A549 (cell line): ENCODE measurements at regions not wholly inside any gene's neighbourhood (a gene's known extent, or its start where the extent isn't known, plus 50 kb on each side); places are given as distances from the start of the nearest gene placed in this dataset.

Experiments used
- ATAC-seq, 2 experiments: fragments of 200-7000 bp in 1 of 2; fragments of >200 bp in 1 of 2; cut with Nextera tagmentation in 1 of 2; cut with Tn5 transposase in 1 of 2; 3 replicates each; pipeline versions ENCODE4 v1.8.0 to v1.9.1; 2018 to 2020; ENCODE audit warnings: mild to moderate bottlenecking in 1 of 2, moderate library complexity in 1 of 2
- CTCF ChIA-PET: fragments of 300-600 bp; sonication (Branson Sonifier 250); formaldehyde crosslinking; extraction: SDS; loops from one replicate; lab custom pipeline; 2021; ENCODE audit warnings: antibody characterized with exemption, inconsistent platforms; lab: Yijun Ruan, JAX
- POLR2A ChIA-PET: fragments of 350-600 bp; formaldehyde crosslinking; extraction: SDS; loops from one replicate; lab custom pipeline; 2021; ENCODE audit warnings: antibody characterized with exemption, inconsistent platforms; lab: Yijun Ruan, JAX
- DNase-seq, 2 experiments: peaks; one replicate each; pipeline versions ENCODE4 v3.0.0 to v3.0.0-alpha.2; 2011 to 2016; ENCODE audit warnings: low read depth in 1 of 2, low spot score in 1 of 2
- FAIRE-seq: peaks from 2 replicates; lab custom pipeline; 2011; peaks lifted over from hg19 to GRCh38; lab: Jason Lieb, UNC
- H3K27ac ChIP-seq, 2 experiments: fragments of >200 bp; sonication (Bioruptor Twin); formaldehyde crosslinking; 3 replicates each; pipeline ENCODE4 v1.5.1; 2016 to 2017
- H3K4me1 ChIP-seq: fragments of >200 bp; sonication (Bioruptor Twin); formaldehyde crosslinking; 3 replicates; pipeline ENCODE4 v1.6.1; 2016
- H3K4me2 ChIP-seq: fragments of >200 bp; sonication (Bioruptor Twin); formaldehyde crosslinking; 3 replicates; pipeline ENCODE4 v1.6.1; 2016
- H3K4me3 ChIP-seq: fragments of >200 bp; sonication (Bioruptor Twin); formaldehyde crosslinking; 3 replicates; pipeline ENCODE4 v1.5.1; 2016
- H3K9me3 ChIP-seq: fragments of >200 bp; sonication (Bioruptor Twin); formaldehyde crosslinking; 3 replicates; pipeline ENCODE4 v1.6.1; 2016
- BHLHE40 ChIP-seq: IDR thresholded peaks from 2 replicates; pipeline ENCODE4 v1.6.1; 2012; ENCODE audit warnings: low read depth, low read length, inconsistent platforms
- CBX8 ChIP-seq: fragments of 200-600 bp; sonication (generic); IDR thresholded peaks from 2 replicates; pipeline ENCODE4 v1.6.1; 2016
- EHF ChIP-seq: fragments of 250-450 bp; sonication (Bioruptor Pico); IDR thresholded peaks from 2 replicates; pipeline ENCODE4 v1.5.0; 2020; ENCODE audit warnings: mild to moderate bottlenecking
- EHMT2 ChIP-seq: fragments of 200-600 bp; sonication (generic); IDR thresholded peaks from 2 replicates; pipeline ENCODE4 v1.6.1; 2016; ENCODE audit warnings: antibody characterized with exemption, low read depth, mild to moderate bottlenecking, moderate library complexity
- ESRRA ChIP-seq: fragments of 150-350 bp; IDR thresholded peaks from 2 replicates; pipeline ENCODE4 v1.6.1; 2014; ENCODE audit warnings: mild to moderate bottlenecking, low read length, borderline replicate concordance
- FOSL2 ChIP-seq, 2 experiments: fragments of 450-650 bp in 1 of 2; fragments of >200 bp in 1 of 2; sonication (Bioruptor Twin) in 1 of 2; formaldehyde crosslinking; IDR thresholded peaks; 2 replicates each; pipeline versions ENCODE4 v1.5.0 to v1.6.1; 2016 to 2020; ENCODE audit warnings: mild to moderate bottlenecking in 1 of 2, moderate library complexity in 1 of 2
- HEYL ChIP-seq: fragments of 250-450 bp; sonication (Bioruptor Pico); IDR thresholded peaks from 2 replicates; pipeline ENCODE4 v1.8.0; 2021; ENCODE audit warnings: mild to moderate bottlenecking, moderate library complexity
- JUNB ChIP-seq: fragments of >200 bp; sonication (Bioruptor Twin); formaldehyde crosslinking; IDR thresholded peaks from 2 replicates; pipeline ENCODE4 v1.6.1; 2016
- KDM1A ChIP-seq: fragments of 200-600 bp; sonication (generic); IDR thresholded peaks from 2 replicates; pipeline ENCODE4 v1.6.1; 2016; ENCODE audit warnings: low read depth, mild to moderate bottlenecking
- PHF8 ChIP-seq: fragments of 200-600 bp; sonication (generic); IDR thresholded peaks from 2 replicates; pipeline ENCODE4 v1.6.1; 2016; ENCODE audit warnings: low read depth, mild to moderate bottlenecking, antibody characterized with exemption, moderate library complexity, borderline replicate concordance
- POLR2A ChIP-seq: IDR thresholded peaks from 2 replicates; pipeline ENCODE4 v1.6.1; 2012; ENCODE audit warnings: mild to moderate bottlenecking, low read length
- RARB ChIP-seq: fragments of 250-450 bp; sonication (Bioruptor Pico); IDR thresholded peaks from 2 replicates; pipeline ENCODE4 v1.8.0; 2021; ENCODE audit warnings: mild to moderate bottlenecking, moderate library complexity
- REST ChIP-seq: fragments of 200-600 bp; sonication (generic); IDR thresholded peaks from 2 replicates; pipeline ENCODE4 v1.6.1; 2016; ENCODE audit warnings: antibody characterized with exemption, mild to moderate bottlenecking, moderate library complexity
- RFX5 ChIP-seq: fragments of 450-650 bp; IDR thresholded peaks from 2 replicates; pipeline ENCODE4 v1.7.1; 2014; ENCODE audit warnings: antibody characterized with exemption, mild to moderate bottlenecking, moderate library complexity
- SREBF2 ChIP-seq: fragments of 450-650 bp; IDR thresholded peaks from 2 replicates; pipeline ENCODE4 v1.6.1; 2014; ENCODE audit warnings: mild to moderate bottlenecking, moderate library complexity
- TP53 ChIP-seq: fragments of 250-450 bp; sonication (Bioruptor Pico); IDR thresholded peaks from 2 replicates; pipeline ENCODE4 v1.5.0; 2021; ENCODE audit warnings: mild to moderate bottlenecking, moderate library complexity
- USF2 ChIP-seq: fragments of 450-650 bp; IDR thresholded peaks from 2 replicates; pipeline ENCODE4 v1.6.1; 2014; ENCODE audit warnings: antibody characterized with exemption
- ZC3H11A ChIP-seq: fragments of 450-650 bp; IDR thresholded peaks from 2 replicates; pipeline ENCODE4 v1.6.1; 2014; ENCODE audit warnings: antibody characterized with exemption, mild to moderate bottlenecking
- ZFP36 ChIP-seq: fragments of 450-650 bp; IDR thresholded peaks from 2 replicates; pipeline ENCODE4 v1.6.1; 2014; ENCODE audit warnings: borderline replicate concordance; ENCODE audit not compliant: partially characterized antibody
- ZNF302 ChIP-seq: fragments of 250-450 bp; sonication (Bioruptor Pico); IDR thresholded peaks from 2 replicates; pipeline ENCODE4 v1.9.0; 2021; ENCODE audit warnings: inconsistent platforms, mild to moderate bottlenecking, moderate library complexity
- ZSCAN20 ChIP-seq: fragments of 250-450 bp; sonication (Bioruptor Pico); IDR thresholded peaks from 2 replicates; pipeline ENCODE4 v1.8.0; 2022; ENCODE audit warnings: mild to moderate bottlenecking, moderate library complexity
- WGBS: methylation state at CpG from one replicate; pipeline ENCODE4 v1.1.6; 2017; ENCODE audit errors: missing lambda C conversion rate; 5-methylcytosine and 5-hydroxymethylcytosine counted together
- TF ChIP-seq, protein P1 (sequence below): fragments of >200 bp; sonication (Bioruptor Twin); formaldehyde crosslinking; IDR thresholded peaks from 3 replicates; pipeline ENCODE4 v1.5.1; 2016
- TF ChIP-seq, protein P2 (sequence below): fragments of >200 bp; sonication (Bioruptor Twin); formaldehyde crosslinking; IDR thresholded peaks from 3 replicates; pipeline ENCODE4 v1.6.1; 2016

DNA sequence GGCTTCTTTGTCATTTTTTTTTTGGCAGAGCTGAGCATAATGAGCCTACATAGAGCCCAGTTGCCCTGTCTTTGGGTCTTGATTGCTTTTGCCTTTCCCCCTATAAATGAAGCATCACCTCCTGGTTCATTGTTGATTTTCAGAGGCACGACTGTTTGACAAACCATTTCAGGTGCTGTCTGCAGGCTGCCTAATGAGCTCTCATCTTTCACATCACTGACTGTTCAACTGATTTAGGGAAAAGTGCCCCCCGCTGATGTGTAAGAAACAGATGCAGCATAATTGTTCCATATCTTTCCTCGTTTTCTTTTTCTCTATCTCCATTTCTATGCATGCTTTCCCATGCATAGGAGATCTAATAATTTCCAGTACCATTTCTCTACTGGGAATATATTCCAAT is 338.6 kb downstream of the TMEM38B start:
- no peak for ATAC-seq
- no peak for FAIRE-seq
- DNase-seq = no peak
- no peak overlapping the region for H3K4me2 ChIP-seq
- 3% methylated on average over 3 of the region's 3 CpGs for WGBS
- H3K27ac ChIP-seq = no peak overlapping the region
- no peak overlapping the region for H3K4me3 ChIP-seq
- H3K4me1 ChIP-seq = no peaks in the 10 kb centered on the region
- ChIA-PET POLR2A (no interaction called here), CTCF (no interaction called here)
- H3K9me3 ChIP-seq = no peaks in the 10 kb centered on the region
- TF ChIP-seq USF2 (no peak), RFX5 (no peak), REST (no peak), ESRRA (no peak), BHLHE40 (no peak), ZSCAN20 (CRISPR knock-in tag) (no peak), EHF (CRISPR knock-in tag) (no peak), FOSL2 (IDR thresholded peaks at IDR 0.05) (no peak), FOSL2 (CRISPR knock-in tag; IDR thresholded peaks at IDR 0.05) (no peak), HEYL (no peak), ZC3H11A (no peak), EHMT2 (no peak), POLR2A (no peak), CBX8 (no peak), RARB (CRISPR knock-in tag) (no peak), SREBF2 (no peak), PHF8 (no peak), JUNB (no peak), ZNF302 (CRISPR knock-in tag) (no peak), TP53 (CRISPR knock-in tag) (no peak)
- TF ChIP-seq, protein P1, sequence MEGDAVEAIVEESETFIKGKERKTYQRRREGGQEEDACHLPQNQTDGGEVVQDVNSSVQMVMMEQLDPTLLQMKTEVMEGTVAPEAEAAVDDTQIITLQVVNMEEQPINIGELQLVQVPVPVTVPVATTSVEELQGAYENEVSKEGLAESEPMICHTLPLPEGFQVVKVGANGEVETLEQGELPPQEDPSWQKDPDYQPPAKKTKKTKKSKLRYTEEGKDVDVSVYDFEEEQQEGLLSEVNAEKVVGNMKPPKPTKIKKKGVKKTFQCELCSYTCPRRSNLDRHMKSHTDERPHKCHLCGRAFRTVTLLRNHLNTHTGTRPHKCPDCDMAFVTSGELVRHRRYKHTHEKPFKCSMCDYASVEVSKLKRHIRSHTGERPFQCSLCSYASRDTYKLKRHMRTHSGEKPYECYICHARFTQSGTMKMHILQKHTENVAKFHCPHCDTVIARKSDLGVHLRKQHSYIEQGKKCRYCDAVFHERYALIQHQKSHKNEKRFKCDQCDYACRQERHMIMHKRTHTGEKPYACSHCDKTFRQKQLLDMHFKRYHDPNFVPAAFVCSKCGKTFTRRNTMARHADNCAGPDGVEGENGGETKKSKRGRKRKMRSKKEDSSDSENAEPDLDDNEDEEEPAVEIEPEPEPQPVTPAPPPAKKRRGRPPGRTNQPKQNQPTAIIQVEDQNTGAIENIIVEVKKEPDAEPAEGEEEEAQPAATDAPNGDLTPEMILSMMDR = no peak
- TF ChIP-seq, all 56 proteins: peak for 0

- Histone ChIP-seq H3K4me2 (no peak overlapping the region), H3K9me3 (no peaks in the 10 kb centered on the region), H3K4me3 (no peak overlapping the region), H3K27ac (no peak overlapping the region), H3K4me1 (no peaks in the 10 kb centered on the region)
- no peak for DNase-seq
- FAIRE-seq = no peak
- TF ChIP-seq, protein P2, sequence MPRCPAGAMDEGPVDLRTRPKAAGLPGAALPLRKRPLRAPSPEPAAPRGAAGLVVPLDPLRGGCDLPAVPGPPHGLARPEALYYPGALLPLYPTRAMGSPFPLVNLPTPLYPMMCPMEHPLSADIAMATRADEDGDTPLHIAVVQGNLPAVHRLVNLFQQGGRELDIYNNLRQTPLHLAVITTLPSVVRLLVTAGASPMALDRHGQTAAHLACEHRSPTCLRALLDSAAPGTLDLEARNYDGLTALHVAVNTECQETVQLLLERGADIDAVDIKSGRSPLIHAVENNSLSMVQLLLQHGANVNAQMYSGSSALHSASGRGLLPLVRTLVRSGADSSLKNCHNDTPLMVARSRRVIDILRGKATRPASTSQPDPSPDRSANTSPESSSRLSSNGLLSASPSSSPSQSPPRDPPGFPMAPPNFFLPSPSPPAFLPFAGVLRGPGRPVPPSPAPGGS = no peak
- no peak for TF ChIP-seq ZSCAN20 (CRISPR knock-in tag)
- TF ChIP-seq JUNB = no peak
- TF ChIP-seq KDM1A = no peak
- TF ChIP-seq PHF8 = no peak
- TF ChIP-seq ZFP36 = no peak
- ATAC-seq = no peak
- POLR2A ChIA-PET = no interaction called here
- CTCF ChIA-PET = no interaction called here
These were observed 341.5 kb downstream of the TMEM38B start for GRCh38 chr9:106035806-106036205.
